Islet of Langerhans (tissue), 1 donor: ENCODE measurements at regions not wholly inside any gene's neighbourhood (a gene's known extent, or its start where the extent isn't known, plus 50 kb on each side); places are given as distances from the start of the nearest gene placed in this dataset.
"Not testable (repeated sequence)": the region's sequence is repeated elsewhere in the genome, so short reads cannot be mapped to it uniquely, and the experiment has no call there.

Source experiments
- FAIRE-seq: peaks from one replicate; lab custom pipeline; 2011; peaks lifted over from hg19 to GRCh38; lab: Jason Lieb, UNC

DNA sequence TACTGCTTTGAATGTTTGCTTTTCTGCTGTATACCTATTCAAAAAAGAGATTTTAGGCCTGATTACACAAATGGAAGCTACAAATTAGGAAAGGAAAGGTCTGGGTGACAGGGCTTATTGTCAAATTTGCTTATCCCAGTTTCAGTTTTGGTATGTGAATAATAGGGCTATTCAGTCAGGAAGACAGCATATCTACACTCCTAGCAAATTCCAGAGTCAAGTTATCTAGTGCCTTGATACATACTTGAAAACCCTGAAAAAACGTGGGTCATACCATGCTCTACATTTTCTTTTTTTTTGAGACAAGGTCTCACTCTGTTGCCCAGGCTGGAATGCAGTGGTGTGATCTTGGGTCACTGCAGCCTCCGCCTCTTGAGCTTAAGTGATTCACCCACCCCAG is 59.2 kb upstream of the CCDC180 start:
- not testable (repeated sequence) for FAIRE-seq

DNA sequence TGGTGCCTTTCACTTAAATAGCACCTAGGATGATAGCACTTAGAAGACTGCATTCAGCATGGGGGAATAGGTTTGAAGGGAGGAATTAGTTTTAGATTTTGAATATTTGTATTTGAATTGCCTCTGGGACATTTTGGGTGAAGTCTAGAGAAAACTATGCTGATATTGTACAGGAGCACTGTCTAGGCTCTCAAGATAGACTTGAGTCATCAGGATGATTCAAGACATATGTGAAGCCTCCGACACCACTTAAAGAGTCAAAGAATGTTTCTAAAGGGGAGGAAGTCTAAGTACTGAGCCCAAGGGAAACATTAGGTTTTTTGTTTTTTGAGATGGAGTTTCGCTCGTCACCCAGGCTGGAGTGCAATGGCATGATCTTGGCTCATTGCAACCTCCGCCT is 63.9 kb upstream of the CCDC180 start:
- no peak for FAIRE-seq

DNA sequence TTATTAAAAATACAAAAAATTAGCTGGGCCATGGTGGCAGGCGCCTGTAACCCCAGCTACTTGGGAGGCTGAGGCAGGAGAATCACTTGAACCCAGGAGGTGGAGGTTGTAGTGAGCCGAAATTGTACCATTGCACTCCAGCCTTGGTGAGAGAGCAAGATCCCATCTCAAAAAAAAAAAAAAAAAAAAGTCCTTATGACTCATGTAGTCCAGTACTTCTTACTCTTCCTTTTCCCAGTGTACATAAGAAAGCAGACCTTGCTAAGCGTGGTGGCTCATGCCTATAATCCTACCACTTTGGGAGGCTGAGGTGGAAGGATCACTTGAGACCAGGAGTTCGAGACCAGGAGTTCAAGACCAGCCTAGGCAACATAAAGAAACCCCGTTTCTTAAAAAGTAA is 66.0 kb upstream of the CCDC180 start:
- not testable (repeated sequence) for FAIRE-seq

DNA sequence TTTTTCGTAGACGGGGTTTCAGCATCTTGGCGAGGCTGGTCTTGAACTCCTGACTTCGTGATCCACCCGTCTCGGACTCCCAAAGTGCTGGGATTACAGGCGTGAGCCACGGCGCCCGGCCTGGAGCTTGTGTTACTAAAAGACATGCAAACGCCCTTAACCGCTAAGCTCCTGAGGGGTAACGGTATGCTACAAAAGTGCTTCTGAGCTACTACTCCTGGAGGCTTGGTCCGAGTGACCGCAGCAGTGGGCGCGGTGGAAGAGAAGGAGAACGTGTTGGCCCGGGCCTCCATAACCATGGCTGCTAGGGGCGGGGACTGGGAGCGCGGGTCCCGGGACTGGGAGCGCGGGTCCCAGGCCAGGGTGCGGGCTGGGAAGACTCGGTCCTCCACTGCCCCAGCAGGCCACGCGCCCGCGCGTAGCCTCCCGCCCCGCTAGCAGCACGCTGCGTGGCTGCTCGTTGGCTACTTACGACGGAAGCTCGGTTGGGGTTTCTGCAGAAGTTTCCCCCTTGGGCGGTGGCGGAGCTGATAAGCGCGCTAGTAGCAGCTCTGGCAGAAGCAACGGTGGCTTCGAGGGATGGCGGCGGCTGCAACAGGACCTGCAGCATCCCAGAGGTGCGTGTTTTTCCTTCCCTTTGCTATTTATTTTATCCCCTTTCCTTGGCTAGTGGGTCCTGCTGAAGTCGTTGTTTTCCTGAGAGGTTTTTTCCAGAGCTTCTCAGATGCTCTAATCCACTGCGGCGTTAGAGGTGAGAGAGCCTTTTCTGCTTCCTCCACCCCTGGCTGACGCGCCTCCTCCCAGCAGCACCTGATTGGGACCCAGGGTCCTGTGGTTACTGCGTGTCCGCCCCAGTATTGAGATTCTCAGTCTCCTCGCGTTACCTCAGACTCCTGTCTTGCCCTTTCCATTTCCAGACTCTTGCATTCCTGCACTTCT is 69.2 kb upstream of the CCDC180 start:
- FAIRE-seq: no peak

DNA sequence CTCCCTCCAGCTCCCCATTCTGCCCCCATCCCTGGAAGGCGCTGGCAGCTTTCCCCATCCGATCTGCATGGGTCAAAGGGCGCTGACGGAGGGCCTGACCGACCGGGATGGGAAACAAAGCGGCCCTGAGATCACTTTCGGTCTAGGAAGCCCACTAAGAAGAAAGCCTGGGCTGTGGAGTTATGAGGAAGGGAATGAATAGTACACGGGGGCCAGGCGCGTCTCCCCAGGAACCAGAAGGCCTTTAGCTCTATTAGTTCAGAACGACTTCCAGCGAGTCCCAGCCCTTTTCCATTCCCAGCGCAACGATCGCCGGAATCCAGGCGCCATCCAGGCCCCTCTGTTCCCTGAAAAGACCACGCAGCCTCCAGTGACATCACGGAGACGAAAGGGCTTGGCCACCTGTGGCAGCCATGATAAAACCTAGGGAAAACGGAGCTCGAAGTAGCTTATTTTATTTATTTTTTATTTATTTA is 70.1 kb upstream of the CCDC180 start:
- FAIRE-seq: no peak

DNA sequence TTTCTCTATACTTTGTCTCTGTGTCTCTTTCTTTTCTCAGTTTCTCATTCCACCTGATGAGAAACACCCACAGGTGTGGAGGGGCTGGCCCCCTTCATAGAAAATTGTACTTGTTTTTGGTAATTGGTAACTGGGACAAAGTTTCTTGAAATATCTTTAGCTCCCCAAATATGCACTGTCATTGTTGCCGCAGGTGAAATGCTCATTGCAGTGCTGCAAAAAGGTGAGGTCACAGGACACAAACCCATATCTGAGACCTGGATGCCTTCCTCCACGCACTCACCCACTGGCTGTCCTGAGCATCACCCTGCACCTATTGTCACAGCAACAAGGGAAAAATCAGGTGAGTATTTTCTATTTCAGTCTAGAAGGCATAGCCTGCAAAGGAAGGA is 74.5 kb upstream of the CCDC180 start:
- FAIRE-seq: not testable (repeated sequence)

DNA sequence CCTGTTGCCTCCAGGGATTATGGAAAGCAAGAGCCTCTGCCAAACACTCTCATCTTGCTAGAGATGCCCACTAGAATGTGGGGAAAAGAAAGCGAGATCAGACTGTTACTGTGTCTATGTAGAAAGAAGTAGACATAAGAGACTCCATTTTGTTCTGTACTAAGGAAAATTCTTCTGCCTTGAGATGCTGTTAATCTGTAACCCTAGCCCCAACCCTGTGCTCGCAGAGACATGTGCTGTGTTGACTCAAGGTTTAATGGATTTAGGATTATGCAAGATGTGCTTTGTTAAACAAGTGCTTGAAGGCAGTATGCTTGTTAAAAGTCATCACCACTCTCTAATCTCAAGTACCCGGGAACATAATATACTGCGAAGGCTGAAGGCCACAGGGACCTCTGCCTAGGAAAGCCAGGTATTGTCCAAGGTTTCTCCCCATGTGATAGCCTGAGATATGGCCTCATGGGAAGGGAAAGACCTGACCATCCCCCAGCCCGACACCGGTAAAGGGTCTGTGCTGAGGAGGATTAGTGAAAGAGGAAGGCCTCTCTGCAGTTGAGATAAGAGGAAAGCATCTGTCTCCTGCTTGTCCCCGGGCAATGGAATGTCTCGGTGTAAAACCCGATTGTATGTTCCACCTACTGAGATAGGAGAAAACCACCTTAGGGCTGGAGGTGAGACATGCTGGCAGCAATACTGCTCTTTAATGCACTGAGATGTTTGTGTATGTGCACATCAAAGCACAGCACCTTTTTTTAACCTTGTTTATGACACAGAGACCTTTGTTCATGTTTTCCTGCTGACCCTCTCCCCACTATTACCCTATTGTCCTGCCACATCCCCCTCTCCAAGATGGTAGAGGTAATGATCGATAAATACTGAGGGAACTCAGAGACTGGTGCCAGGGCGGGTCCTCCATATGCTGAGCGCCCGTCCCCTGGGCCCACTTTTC is 75.1 kb upstream of the CCDC180 start:
- FAIRE-seq: not testable (repeated sequence)

DNA sequence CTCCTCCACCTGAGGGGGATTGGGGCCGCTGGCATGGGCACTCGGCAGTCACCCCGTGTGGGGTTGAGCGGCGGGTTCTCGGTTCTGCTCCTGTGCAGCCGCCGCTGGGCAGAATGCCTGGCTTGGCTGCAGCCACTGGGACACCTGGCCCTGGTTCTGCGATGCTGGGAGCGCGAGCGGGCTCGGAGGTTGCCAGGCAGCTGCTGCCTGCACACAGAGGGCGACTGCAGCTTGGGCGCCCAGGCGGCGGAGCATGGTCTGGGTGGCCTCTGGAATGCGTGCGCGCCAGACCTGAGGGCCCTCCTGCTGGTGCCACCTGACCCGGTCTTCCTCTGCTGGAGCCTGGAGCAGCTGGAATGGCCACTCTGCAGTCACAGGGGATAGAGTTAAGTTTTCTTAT is 85.1 kb upstream of the CCDC180 start:
- not testable (repeated sequence) for FAIRE-seq

DNA sequence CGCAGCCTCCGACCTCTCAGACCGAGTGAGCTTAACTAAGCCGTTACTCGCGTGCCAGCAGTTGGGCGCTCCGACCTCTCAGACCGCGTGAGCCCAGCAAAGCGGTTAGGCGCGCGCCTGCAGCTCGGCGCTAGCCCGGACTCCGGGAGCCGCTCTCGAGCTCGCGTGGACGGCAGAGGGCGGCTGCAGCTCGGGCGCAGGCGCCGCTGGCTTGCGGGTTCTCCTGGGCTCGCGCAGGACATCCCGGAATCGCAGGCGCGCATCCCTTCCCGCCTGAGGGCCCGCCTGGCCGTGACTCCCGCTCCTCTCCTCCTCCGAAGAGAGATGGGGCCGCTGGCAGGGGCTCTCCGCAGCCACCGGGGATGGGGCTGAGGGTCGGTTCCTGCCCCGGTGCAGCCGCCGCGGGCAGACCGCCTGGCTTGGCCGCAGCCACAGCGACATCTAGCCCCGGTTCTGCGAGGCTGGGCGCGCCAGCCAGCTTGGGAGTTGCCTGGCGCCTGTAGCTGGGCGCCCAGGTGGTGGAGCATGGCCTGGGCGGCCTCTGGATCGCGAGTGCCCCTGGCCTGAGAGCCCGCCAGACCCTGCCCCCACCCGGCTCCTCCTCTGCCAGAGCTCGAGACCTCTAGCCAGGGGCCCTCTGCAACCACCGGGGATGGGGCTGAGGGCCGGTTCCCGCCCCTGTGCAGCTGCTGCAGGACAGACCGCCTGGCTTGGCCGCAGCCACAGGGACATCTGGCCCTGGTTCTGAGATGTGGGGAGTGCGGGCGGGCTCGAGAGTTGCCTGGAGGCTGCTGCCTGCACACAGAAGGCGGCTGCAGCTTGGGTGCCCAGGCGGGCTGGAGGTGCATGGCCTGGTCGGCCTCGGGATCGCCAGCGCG is 85.7 kb upstream of the CCDC180 start:
- FAIRE-seq: not testable (repeated sequence)

DNA sequence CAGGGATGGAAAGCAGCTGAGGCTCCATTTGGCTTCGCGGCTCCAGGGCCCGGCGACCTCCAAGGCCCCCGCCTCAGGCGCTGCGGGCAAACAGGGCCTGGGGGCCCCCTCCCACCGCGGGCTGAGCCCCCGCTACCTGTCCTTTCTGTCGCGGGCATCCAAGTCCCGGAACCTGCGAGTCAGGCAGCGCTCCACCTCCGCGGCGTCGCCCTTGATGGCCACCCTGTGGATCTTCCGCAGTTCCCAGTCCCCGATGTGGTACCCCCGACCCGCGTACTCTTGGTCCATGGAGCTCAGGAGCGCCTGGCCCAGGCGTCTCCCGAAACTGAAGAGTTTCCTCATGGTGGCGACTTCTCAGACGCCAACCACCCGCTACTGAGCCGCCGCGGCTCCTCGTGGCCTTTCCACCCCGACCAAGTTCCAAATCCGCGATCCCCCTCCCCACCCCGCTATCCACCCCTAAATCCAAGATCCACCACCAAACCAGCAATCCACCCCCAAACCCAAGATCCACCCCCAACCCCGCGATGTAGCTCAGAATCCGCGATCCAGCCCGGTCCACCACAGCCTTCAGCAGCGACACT is 86.5 kb upstream of the CCDC180 start:
- FAIRE-seq: no peak

DNA sequence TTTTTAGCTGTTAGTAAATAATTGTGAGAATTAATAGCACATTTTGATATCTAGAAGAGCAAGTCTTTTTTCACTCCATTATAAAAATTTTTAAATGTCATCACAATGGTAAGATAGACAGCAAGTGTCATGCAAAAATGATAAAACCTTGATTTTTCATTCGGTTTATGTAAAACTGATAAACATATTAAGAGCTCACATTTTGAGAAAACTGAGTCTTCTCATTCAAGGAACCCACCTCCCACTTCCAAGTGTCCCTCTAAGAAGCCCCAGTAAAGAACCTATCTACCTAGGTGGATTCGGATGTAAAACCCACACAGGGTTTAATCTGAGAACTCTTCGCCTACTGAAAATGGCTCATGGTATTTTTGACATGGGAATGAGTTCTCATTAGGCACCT is 87.1 kb upstream of the CCDC180 start:
- FAIRE-seq: not testable (repeated sequence)

DNA sequence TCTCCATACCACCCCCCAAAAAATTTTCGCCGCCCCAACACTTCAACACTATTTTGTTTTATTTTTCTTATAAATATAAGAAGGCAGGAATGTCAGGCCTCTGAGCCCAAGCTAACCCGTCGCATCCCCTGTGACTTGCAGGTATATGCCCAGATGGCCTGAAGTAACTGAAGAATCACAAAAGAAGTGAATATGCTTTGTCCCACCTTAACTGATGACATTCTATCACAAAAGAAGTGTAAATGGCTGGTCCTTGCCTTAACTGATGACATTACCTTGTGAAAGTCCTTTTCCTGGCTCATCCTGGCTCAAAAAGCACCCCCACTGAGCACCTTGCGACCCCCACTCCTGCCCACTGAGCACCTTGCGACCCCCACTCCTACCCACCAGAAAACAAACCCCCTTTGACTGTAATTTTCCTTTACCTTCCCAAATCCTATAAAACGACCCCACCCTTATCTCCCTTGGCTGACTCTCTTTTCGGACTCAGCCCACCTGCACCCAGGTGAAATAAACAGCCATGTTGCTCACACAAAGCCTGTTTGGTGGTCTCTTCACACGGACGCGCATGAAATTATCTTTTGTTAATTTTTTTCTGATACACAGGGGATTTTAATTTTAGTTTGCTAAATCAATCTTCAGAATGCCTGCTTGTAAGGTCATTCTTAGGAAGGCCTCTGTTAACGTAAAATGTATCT is 87.9 kb upstream of the CCDC180 start:
- not testable (repeated sequence) for FAIRE-seq

DNA sequence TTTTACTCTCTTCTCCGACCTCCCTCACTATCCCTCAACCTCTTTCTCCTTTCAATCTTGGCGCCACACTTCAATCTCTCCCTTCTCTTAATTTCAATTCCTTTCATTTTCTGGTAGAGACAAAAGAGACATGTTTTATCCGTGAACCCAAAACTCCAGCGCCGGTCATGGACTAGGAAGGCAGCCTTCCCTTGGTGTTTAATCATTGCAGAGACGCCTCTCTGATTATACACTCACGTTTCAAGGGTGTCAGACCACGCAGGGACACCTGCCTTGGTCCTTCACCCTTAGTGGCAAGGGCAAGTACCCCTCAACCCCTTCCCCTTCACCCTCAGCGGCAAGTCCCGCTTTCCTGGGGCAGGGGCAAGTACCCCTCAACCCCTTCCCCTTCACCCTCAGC is 92.3 kb upstream of the CCDC180 start:
- not testable (repeated sequence) for FAIRE-seq

DNA sequence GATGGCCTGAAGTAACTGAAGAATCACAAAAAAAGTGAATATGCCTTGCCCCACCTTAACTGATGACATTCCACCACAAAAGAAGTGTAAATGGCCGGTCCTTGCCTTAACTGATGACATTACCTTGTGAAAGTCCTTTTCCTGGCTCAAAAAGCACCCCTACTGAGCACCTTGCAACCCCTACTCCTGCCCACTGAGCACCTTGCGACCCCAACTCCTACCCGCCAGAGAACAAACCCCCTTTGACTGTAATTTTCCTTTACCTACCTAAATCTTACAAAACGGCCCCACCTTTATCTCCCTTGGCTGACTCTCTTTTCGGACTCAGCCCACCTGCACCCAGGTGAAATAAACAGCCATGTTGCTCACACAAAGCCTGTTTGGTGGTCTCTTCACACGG is 92.9 kb upstream of the CCDC180 start:
- not testable (repeated sequence) for FAIRE-seq

DNA sequence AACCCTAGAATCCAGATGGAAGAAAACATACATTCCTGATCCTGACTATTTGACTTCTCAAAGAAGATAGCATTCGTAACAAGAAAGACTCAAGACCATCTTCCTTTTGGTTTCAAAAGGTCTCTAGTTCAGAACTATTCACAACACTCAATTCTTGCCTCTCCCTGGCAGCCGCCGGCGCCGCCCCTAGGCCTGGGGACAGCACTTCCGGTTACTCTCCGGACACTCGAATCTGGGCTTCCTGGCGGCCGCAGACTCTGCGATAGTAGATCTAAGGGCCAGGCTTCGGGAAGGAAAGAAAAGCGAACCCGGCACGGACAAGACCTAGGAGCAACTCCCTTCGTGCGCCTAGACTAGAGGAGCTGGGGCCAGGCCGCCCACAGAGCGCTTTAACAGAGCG is 107.8 kb upstream of the CCDC180 start:
- not testable (repeated sequence) for FAIRE-seq

DNA sequence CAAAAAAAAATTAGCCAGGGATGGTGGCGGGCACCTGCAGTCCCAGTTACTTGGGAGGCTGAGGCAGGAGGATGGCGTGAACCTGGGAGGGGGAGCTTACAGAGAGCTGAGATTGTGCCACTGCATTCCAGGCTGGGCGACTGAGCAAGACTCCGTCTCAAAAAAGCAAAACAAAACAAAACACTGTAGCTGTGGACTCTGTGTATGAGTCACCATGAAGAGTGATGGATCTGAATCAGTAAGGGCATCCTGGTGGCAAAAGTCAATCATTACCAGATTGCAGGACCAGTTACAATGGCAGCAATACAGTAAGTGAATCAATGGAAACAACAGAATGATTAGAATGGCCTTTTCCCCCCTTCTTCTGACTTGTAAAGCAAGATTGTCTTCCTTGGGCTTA is 113.7 kb upstream of the CCDC180 start:
- not testable (repeated sequence) for FAIRE-seq

DNA sequence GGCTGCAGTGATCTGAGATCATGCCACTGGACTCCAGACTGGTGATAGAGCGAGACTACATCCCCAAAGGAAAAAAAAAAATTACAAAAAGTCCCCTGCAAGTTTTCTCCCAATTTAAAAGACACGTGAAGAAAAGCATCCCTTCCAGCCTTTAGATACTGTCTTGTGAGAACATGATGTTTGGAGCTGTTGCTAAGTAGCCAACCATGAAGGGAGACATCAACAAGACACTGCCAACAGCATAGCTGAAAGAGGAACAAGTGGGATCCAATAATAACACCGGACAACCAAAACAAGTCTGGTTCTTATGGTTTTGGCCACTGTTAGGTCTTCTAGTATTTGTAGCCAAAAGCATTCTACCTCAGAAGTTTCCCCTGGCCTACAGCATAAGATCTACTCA is 118.9 kb upstream of the CCDC180 start:
- FAIRE-seq: no peak

DNA sequence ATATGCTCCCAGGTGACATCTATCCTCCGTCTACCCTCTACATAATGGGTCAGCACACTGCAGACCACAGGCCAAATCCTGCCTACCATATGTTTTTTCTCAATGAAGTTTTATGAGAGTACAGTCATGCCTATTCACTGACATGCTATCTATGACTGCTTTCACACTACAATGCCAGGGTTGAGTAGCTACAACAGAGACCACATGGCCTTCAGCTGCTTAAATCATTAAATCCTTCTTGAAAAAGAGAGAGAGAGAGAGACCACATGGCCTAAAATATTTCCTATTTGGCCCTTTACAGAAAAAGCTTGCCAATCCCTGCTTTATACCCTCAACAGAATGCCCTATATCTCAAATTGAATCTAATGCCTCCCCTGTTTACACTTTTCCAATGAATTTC is 119.8 kb upstream of the CCDC180 start:
- FAIRE-seq: not testable (repeated sequence)

DNA sequence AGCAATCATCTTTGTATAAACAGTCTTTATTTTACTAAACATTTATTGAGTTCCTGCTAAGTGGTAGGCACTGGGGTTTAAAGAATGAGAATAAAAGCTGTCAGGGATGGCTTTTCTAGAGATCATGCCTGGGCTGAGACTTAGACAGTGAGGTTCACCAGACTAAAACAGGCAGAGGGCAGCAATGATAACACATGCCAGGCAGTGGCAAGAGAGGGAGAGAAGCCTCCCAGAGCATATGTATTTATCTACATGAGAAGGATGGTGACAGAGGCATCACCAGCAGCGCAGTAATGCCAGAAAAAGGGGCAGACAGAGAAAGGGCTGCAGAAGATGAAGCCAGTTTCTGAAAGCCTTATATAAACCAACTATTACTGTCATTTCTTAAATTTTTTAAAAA is 121.0 kb upstream of the CCDC180 start:
- FAIRE-seq: no peak

DNA sequence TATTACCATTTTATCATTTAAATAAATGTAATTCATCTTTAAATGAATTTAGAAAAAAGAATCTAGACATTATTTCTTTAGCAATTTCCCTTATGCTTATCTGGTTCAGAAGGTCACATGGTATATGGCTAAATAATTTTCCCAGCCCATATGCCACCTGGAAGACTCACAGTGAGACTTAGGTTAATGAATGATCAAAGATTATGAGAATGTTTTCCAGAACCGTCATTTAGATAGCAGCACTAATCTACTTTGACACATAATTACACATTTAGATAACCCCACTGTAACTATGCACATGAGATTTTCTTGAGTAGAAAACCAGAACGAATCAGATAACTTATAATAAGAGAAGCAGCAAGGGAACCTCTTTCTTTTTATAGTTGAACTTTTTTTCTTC is 124.9 kb upstream of the CCDC180 start:
- not testable (repeated sequence) for FAIRE-seq

DNA sequence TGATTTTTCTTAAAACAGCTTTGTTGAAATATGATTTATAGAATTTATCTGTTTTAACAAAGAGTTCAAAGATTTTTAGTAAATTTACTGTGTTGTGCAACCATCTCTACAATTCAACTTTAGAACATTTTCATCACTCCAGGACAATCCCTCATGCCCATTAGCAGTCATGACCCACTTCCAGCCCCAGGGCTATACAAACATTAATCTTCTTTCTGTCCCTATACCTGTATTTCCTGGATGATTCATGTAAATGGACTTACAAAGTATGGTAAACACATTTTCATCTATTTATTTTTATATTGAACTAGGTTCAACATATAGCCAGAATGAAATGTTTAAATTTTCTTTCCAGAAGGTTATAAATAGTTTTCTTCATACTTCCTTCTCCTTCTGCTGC is 127.8 kb upstream of the CCDC180 start:
- FAIRE-seq: no peak
